Retinal pigment epithelial cell (primary cell): ENCODE measurements at regions not wholly inside any gene's neighbourhood (a gene's known extent, or its start where the extent isn't known, plus 50 kb on each side); places are given as distances from the start of the nearest gene placed in this dataset.

ENCODE experiments used
- DNase-seq: peaks from one replicate; pipeline ENCODE4 v3.0.0-alpha.2; 2010; ENCODE audit warnings: low read depth
- H3K4me3 ChIP-seq: 2 replicates; pipeline ENCODE4 v1.5.1; 2011; ENCODE audit warnings: mild to moderate bottlenecking, low read length, control low read depth, moderate library complexity
- CTCF ChIP-seq: conservative IDR thresholded peaks from 2 replicates; pipeline ENCODE4 v1.5.1; 2011; ENCODE audit warnings: low read depth, low read length, control low read depth, inconsistent platforms

- H3K4me3 ChIP-seq = peak overlapping the region; percentile 85
- DNase-seq = no peak
Observed at GRCh38 chr7:149622444-149623210, 125.0 kb upstream of the ZNF746 start.

GRCh38 chr7:149621776-149622175 lies 124.2 kb upstream of the ZNF746 start:
- DNase-seq = no peak
- TF ChIP-seq CTCF = no peak
- H3K4me3 ChIP-seq = no peak overlapping the region

More at GRCh38 chr7:149622444-149623210, 125.0 kb upstream of the ZNF746 start:
- no peak for TF ChIP-seq CTCF

GRCh38 chr7:149620961-149621360 lies 123.4 kb upstream of the ZNF746 start:
- H3K4me3 ChIP-seq = no peak overlapping the region
- TF ChIP-seq CTCF = no peak
- no peak for DNase-seq

GRCh38 chr7:149616898-149617297 lies 119.3 kb upstream of the ZNF746 start:
- no peak for DNase-seq
- no peak overlapping the region for H3K4me3 ChIP-seq
- no peak for TF ChIP-seq CTCF

GRCh38 chr7:149615690-149616270 lies 118.2 kb upstream of the ZNF746 start:
- no peak for DNase-seq
- no peak overlapping the region for H3K4me3 ChIP-seq
- peak; percentile 14 for TF ChIP-seq CTCF

- H3K4me3 ChIP-seq = no peak overlapping the region
- no peak for DNase-seq
- TF ChIP-seq CTCF = no peak
Observed at GRCh38 chr7:149610441-149611011, 112.9 kb upstream of the ZNF746 start.

GRCh38 chr7:149608168-149608567 lies 110.6 kb upstream of the ZNF746 start:
- no peak for DNase-seq
- H3K4me3 ChIP-seq = no peak overlapping the region
- TF ChIP-seq CTCF = no peak
